IPS-18c (cell line): ENCODE measurements at regions not wholly inside any gene's neighbourhood (a gene's known extent, or its start where the extent isn't known, plus 50 kb on each side); places are given as distances from the start of the nearest gene placed in this dataset.
A peak's percentile ranks its signal among the peaks of the same experiment; 100 is the strongest.
"Not testable (repeated sequence)": the region's sequence is repeated elsewhere in the genome, so short reads cannot be mapped to it uniquely, and the experiment has no call there.

ENCODE experiments used
- H3K4me3 ChIP-seq: 2 replicates; pipeline ENCODE4 v1.7.0; 2013; ENCODE audit warnings: low read depth, mild to moderate bottlenecking, low read length, moderate library complexity; ENCODE audit not compliant: insufficient read depth
- H3K9me3 ChIP-seq: one replicate; pipeline ENCODE4 v1.6.1; 2013; ENCODE audit warnings: mild to moderate bottlenecking, low read length, moderate library complexity; ENCODE audit not compliant: control insufficient read depth, insufficient read depth

GRCh38 chr6:26720663-26721218 is 61.2 kb upstream of the ZNF322 start:
- H3K4me3 ChIP-seq, H3K9me3 ChIP-seq: not testable (repeated sequence)

- not testable (repeated sequence) for H3K4me3 ChIP-seq, H3K9me3 ChIP-seq
Measured at GRCh38 chr6:26730019-26730766, 70.6 kb upstream of the ZNF322 start.

GRCh38 chr6:26734776-26735472 is 75.4 kb upstream of the ZNF322 start:
- H3K9me3 ChIP-seq, H3K4me3 ChIP-seq: not testable (repeated sequence)

DNA sequence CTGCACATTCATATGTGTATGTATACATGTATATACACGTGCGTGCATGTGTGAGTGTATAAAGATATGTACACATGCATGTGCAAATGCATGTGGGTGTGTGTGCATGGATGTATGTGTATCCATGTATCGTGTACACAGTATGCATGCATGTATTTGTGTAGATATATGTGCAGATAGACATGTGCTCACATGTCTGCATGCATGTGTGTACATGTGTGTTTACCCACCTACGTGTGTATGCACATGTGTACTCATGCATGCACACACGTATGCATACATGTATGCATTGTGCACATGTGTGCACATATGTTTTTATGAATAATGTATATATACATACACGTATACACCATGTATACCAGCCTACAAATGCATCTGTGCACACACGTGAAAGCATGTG is 80.3 kb upstream of the ZNF322 start:
- no peaks in the 10 kb centered on the region for H3K9me3 ChIP-seq
- no peak overlapping the region for H3K4me3 ChIP-seq

DNA sequence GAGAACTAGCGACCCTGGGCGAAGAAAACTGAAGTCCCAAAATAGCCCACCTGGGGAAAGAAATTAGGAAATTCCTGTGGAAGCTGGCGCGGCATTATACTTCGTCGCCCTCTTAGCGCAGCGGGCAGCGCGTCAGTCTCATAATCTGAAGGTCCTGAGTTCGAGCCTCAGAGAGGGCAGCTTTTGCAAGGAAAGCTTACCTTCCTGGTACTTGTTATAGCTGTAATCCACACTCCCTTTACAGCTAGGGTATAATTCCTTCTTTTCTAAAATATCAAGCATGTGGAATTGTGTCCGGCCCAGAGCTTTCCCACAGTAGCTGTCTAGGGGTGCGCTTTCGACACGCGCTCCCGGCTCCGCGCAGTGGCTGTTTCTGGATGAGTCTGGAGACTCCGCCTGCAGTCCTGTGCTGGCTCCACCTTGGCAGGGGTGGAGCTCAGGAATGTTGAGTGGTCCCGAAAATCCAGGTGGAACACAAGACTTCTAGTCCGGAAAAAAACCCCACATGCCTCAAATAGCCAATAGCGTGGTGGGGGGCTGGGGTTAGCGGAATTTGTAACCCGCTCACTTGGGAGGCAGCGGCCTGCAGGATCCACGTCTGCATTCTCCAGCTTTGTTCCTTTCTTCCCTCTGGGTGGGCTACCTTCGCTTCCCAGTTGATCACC is 83.7 kb upstream of the ZNF322 start:
- Histone ChIP-seq H3K4me3 (peak overlapping the region; percentile 73), H3K9me3 (no peaks in the 10 kb centered on the region)

- H3K4me3 ChIP-seq = peak overlapping the region; percentile 73
- no peaks in the 10 kb centered on the region for H3K9me3 ChIP-seq
Measured at GRCh38 chr6:26743941-26744699, 84.6 kb upstream of the ZNF322 start.

DNA sequence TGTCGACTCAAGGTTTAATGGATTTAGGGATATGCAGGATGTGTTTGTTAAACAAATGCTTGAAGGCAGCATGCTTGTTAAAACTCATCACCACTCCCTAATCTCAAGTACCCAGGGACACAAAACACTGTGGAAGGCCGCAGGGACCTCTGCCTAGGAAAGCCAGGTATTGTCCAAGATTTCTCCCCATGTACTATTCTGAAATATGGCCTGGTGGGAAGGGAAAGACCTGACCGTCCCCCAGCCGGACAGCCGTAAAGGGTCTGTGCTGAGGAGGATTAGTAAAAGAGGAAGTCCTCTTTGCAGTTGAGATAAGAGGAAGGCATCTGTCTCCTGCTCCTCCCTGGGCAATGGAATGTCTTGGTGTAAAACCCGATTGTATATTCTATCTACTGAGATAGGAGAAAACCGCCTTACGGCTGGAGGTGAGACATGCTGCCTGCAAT is 85.3 kb upstream of the ZNF322 start:
- H3K9me3 ChIP-seq = not testable (repeated sequence)

GRCh38 chr6:26745964-26746363 is 86.4 kb upstream of the ZNF322 start:
- not testable (repeated sequence) for H3K9me3 ChIP-seq, H3K4me3 ChIP-seq

More for the DNA sequence above, 85.3 kb upstream of the ZNF322 start:
- H3K4me3 ChIP-seq = peak overlapping the region; percentile 73; the same call in 1 of the 2 replicates

- H3K9me3 ChIP-seq, H3K4me3 ChIP-seq: not testable (repeated sequence)
Measured at GRCh38 chr6:26749126-26749758, 89.7 kb upstream of the ZNF322 start.

DNA sequence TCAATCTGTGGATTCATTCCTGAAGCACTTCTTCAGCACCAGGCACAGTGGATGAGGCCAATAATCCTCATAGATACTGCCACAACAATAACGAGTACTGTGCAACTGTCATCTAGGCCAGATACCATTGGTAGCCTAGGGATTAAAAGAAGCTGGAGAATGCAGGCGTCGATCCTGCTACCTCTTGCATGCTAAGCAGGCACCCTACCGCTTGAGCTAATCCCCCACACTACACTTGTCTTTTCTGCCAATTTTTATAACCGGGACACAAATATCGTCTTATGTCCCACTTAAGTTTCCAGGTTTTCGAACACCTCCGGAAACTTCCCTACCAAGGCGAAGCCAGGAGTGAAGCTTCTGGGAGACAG is 90.2 kb upstream of the ZNF322 start:
- not testable (repeated sequence) for H3K4me3 ChIP-seq

GRCh38 chr6:26754212-26754611 is 94.7 kb upstream of the ZNF322 start:
- no peaks in the 10 kb centered on the region for H3K9me3 ChIP-seq
- no peak overlapping the region for H3K4me3 ChIP-seq

More for the DNA sequence above, 90.2 kb upstream of the ZNF322 start:
- not testable (repeated sequence) for H3K9me3 ChIP-seq

DNA sequence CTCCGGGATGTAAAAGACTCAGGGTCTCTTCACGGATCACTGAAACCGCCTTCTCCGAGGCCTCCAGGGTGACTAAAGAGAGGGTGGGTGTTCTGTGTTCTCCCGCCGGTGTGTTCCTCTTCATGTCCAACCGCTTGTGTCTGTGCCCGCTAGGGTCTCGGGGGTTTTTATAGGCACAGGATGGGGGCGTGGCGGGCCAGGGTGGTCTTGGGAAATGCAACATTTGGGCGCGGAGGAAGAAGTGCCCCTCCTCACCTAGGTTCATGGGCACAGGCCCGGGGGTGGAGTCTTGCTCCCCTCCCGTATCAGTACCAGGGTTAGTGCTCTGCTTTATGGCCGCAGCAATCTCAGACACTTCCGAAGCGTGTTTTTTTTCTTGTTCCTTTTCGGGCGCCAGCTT is 95.3 kb upstream of the ZNF322 start:
- not testable (repeated sequence) for H3K9me3 ChIP-seq, H3K4me3 ChIP-seq

DNA sequence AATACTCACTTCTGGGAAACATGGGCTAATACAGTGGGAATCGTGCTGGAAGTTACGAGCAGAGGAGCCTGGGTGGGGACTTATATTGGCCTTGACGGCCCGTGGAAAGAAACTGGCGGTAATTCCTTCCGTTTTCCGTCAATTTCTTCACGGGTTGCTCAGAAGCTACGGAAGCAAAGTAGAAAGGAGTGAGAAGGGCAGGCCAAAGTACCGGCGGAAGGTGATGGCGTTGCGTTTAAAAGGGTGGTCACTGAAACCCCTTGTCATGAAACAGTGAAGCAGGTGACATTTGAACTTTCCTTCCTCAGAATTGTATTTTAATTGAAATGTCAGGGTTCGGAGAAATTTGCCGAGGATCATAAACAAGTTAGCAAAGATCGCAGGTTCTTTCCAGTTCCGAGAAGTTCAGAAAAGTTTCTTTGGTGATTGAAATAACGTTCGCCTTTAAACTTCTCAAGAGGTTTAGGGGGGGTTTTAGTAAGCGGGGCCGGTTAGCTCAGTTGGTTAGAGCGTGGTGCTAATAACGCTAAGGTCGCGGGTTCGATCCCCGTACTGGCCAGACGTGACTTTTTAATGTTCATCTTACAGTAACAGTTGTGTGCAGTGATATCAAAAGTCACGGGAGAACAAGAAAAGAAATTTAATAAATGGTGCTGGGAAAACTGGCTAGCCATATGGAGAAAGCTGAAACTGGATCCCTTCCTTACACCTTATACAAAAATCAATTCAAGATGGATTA is 96.7 kb upstream of the ZNF322 start:
- not testable (repeated sequence) for H3K4me3 ChIP-seq, H3K9me3 ChIP-seq

DNA sequence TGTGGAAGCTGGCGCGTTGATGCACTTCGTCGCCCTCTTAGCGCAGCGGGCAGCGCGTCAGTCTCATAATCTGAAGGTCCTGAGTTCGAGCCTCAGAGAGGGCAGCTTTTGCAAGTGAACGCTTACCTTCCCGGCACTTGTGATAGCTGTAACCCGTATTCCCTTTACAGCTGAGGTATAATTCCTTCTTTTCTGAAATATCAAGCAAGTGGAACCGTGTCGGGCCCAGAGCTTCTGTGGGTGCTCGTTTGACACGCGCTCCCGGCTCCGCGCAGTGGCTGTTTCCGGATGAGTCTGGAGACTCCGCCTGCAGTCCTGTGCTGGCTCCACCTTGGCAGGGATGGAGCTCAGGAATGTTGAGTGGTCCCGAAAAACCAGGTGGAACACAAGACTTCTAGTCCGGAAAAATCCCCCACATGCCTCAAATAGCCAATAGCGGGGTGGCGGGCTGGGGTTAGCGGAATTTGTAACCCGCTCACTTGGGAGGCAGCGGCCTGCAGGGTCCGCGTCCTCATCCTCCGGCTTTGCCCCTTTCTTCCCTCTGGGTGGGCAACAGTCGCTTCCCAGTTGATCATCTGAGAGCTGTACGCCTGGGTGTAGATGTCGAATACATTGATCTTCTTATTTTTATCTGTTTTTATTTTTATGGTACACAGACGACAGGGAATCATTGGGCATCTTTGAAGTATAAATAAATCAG is 106.8 kb upstream of the ZNF322 start:
- not testable (repeated sequence) for H3K4me3 ChIP-seq, H3K9me3 ChIP-seq

DNA sequence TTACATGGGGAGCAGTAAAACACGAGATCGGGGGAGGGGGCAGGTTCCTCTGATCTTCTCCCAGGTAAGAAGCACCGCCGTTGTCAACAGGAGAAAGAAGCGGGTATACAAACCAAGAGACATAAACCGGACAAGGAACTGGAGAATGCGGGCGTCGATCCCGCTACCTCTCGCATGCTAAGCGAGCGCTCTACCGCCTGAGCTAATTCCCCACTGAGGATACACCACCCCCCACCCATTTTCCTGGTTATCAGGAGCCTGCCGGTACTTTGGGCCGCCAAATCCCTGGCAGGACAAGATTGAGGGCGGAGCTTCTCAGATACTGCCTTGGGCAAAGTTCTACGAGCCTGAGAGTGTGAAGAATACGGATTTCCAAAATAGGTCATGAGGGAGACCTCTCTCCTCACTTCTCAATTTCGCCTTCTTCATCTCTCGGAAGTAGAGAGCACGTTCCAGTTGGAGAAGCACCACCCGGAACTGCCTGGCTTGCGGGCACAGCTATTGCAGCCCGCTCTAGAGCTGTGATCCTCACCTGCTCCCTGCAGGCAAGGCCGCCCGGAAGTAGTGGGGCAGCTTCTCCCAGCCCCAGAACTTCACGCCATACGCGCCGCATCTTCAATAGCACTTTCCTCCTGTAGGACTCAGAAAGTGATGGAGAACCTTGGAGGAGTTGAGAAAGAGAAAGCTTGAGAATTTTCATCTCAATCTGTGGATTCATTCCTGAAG is 111.6 kb upstream of the ZNF322 start:
- not testable (repeated sequence) for H3K9me3 ChIP-seq, H3K4me3 ChIP-seq
